Astrocyte (in vitro differentiated cells and primary cell): ENCODE measurements at regions not wholly inside any gene's neighbourhood (a gene's known extent, or its start where the extent isn't known, plus 50 kb on each side); places are given as distances from the start of the nearest gene placed in this dataset.

Source experiments
- CTCF ChIP-seq: IDR thresholded peaks from 2 replicates; pipeline ENCODE4 v1.5.1; 2011; ENCODE audit warnings: low read depth, mild to moderate bottlenecking, inconsistent platforms, low read length, moderate library complexity; ENCODE audit not compliant: insufficient read depth
- EZH2 ChIP-seq: IDR thresholded peaks from 2 replicates; pipeline ENCODE4 v1.6.1; 2012; ENCODE audit warnings: mild to moderate bottlenecking, low read length, inconsistent platforms; ENCODE audit not compliant: insufficient read depth

GRCh38 chr4:77232653-77233052 lies 75.6 kb downstream of the CCNG2 start:
- TF ChIP-seq CTCF = no peak
- TF ChIP-seq EZH2 = no peak
